HG02759 (cell line): ENCODE measurements at regions not wholly inside any gene's neighbourhood (a gene's known extent, or its start where the extent isn't known, plus 50 kb on each side); places are given as distances from the start of the nearest gene placed in this dataset.

ENCODE experiments used
- ATAC-seq: cut with Tn5 transposase; IDR thresholded peaks from one replicate; pipeline ENCODE4 v1.9.1; 2021; ENCODE audit warnings: mild to moderate bottlenecking, moderate library complexity; ENCODE audit not compliant: unreplicated experiment

GRCh38 chr7:41149576-41149975 is 553.3 kb downstream of the INHBA start:
- ATAC-seq, result no peak

- no peak for ATAC-seq
These were observed 554.4 kb downstream of the INHBA start for GRCh38 chr7:41148521-41148951.

GRCh38 chr7:41147606-41148485 is 555.0 kb downstream of the INHBA start:
- no peak for ATAC-seq

- no peak for ATAC-seq
These were observed 556.5 kb downstream of the INHBA start for GRCh38 chr7:41146429-41146828.

- ATAC-seq, result no peak
These were observed 557.2 kb downstream of the INHBA start for GRCh38 chr7:41145656-41146055.

- no peak for ATAC-seq
These were observed 559.9 kb downstream of the INHBA start for GRCh38 chr7:41142904-41143473.

GRCh38 chr7:41139789-41140188 is 563.1 kb downstream of the INHBA start:
- no peak for ATAC-seq

GRCh38 chr7:41136551-41136950 is 566.3 kb downstream of the INHBA start:
- ATAC-seq, result no peak

- ATAC-seq, result no peak
These were observed 567.4 kb downstream of the INHBA start for GRCh38 chr7:41135511-41135910.

GRCh38 chr7:41134300-41135255 is 568.3 kb downstream of the INHBA start:
- peak; percentile 95 for ATAC-seq

- peak; percentile 41 for ATAC-seq
These were observed 569.1 kb downstream of the INHBA start for GRCh38 chr7:41133690-41134299.

GRCh38 chr7:41131956-41132355 is 570.9 kb downstream of the INHBA start:
- ATAC-seq, result no peak

- ATAC-seq, result no peak
These were observed 572.2 kb downstream of the INHBA start for GRCh38 chr7:41130561-41131236.

- ATAC-seq, result no peak
These were observed 572.8 kb downstream of the INHBA start for GRCh38 chr7:41130086-41130485.

GRCh38 chr7:41125343-41125742 is 577.5 kb downstream of the INHBA start:
- no peak for ATAC-seq

GRCh38 chr7:41122256-41122987 is 580.5 kb downstream of the INHBA start:
- no peak for ATAC-seq

GRCh38 chr7:41121228-41121627 is 581.7 kb downstream of the INHBA start:
- ATAC-seq, result no peak

- ATAC-seq, result no peak
These were observed 584.4 kb downstream of the INHBA start for GRCh38 chr7:41118486-41118885.

- ATAC-seq, result no peak
These were observed 585.5 kb downstream of the INHBA start for GRCh38 chr7:41117431-41117830.

- no peak for ATAC-seq
These were observed 586.1 kb downstream of the INHBA start for GRCh38 chr7:41116817-41117216.
